ENCODE measurements at regions not wholly inside any gene's neighbourhood (a gene's known extent, or its start where the extent isn't known, plus 50 kb on each side); places are given as distances from the start of the nearest gene placed in this dataset.
A peak's percentile ranks its signal among the peaks of the same experiment; 100 is the strongest.

GRCh38 chr18:38963943-38964660 lies 1398.5 kb upstream of the CELF4 start:
- DNase-seq = no peak

GRCh38 chr18:38961880-38962279 lies 1396.3 kb upstream of the CELF4 start:
- no peak for DNase-seq

- DNase-seq = no peak
Observed at GRCh38 chr18:38957736-38958135, 1392.1 kb upstream of the CELF4 start.

- DNase-seq = no peak
Observed at GRCh38 chr18:38956068-38956467, 1390.5 kb upstream of the CELF4 start.

GRCh38 chr18:38951633-38952032 lies 1386.0 kb upstream of the CELF4 start:
- DNase-seq = no peak

- DNase-seq = no peak
Observed at GRCh38 chr18:38948436-38948835, 1382.8 kb upstream of the CELF4 start.

- no peak for DNase-seq
Observed at GRCh38 chr18:38944446-38945024, 1378.9 kb upstream of the CELF4 start.

- no peak for DNase-seq
Observed at GRCh38 chr18:38941711-38942561, 1376.3 kb upstream of the CELF4 start.

GRCh38 chr18:38940863-38941531 lies 1375.4 kb upstream of the CELF4 start:
- DNase-seq = no peak

- no peak for DNase-seq
Observed at GRCh38 chr18:38940475-38940862, 1374.9 kb upstream of the CELF4 start.

- no peak for DNase-seq
Observed at GRCh38 chr18:38933910-38934510, 1368.4 kb upstream of the CELF4 start.

- DNase-seq = no peak
Observed at GRCh38 chr18:38933322-38933721, 1367.7 kb upstream of the CELF4 start.

- no peak for DNase-seq
Observed at GRCh38 chr18:38932752-38933151, 1367.2 kb upstream of the CELF4 start.

GRCh38 chr18:38931754-38932050 lies 1366.1 kb upstream of the CELF4 start:
- DNase-seq = no peak

GRCh38 chr18:38930881-38931753 lies 1365.5 kb upstream of the CELF4 start:
- DNase-seq = no peak

- DNase-seq = no peak
Observed at GRCh38 chr18:38923540-38923939, 1357.9 kb upstream of the CELF4 start.

- peak; percentile 73 for DNase-seq
Observed at GRCh38 chr18:38923126-38923525, 1357.5 kb upstream of the CELF4 start.

- DNase-seq = no peak
Observed at GRCh38 chr18:38909972-38910371, 1344.4 kb upstream of the CELF4 start.

GRCh38 chr18:38902796-38903195 lies 1337.2 kb upstream of the CELF4 start:
- DNase-seq = no peak

GRCh38 chr18:38900445-38900844 lies 1334.8 kb upstream of the CELF4 start:
- DNase-seq = no peak

GRCh38 chr18:38900031-38900430 lies 1334.4 kb upstream of the CELF4 start:
- no peak for DNase-seq

- DNase-seq = no peak
Observed at GRCh38 chr18:38899252-38899651, 1333.7 kb upstream of the CELF4 start.
